CD4-positive, alpha-beta T cell treated with Interleukin-15 for 1 hour (primary cell): ENCODE measurements at regions not wholly inside any gene's neighbourhood (a gene's known extent, or its start where the extent isn't known, plus 50 kb on each side); places are given as distances from the start of the nearest gene placed in this dataset.
"Not testable (repeated sequence)": the region's sequence is repeated elsewhere in the genome, so short reads cannot be mapped to it uniquely, and the experiment has no call there.

Source experiments
- DNase-seq: peaks from one replicate; pipeline ENCODE4 v3.0.0-alpha.2; 2020

DNA sequence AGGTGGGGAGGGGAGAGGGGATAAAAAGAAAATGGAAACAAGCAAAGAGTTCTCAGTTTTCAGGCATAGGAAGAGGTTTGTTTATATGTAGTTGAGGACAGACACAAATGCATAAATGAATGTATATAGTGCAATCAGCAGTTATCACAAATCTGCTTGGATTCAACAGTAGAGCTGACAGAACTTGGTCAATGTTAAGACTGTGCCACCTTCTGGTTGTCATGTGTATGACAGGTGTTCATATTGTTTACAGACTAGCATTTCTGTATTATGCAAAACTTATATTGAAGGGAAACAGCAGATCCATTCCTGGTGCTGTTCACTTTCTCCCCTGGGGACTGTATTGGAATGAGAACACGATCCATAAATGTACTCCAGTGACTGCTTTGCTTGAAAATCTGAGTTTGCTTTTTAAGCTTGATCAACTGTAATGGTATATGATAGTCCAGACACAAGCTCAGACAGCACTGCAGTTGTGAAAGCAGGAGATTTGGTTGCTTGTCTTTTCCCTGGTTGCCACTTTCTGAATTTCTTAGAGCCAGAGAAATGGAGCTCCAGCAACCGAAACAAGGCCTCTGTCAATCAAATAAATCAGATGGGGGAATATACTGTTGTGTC is 319.5 kb upstream of the OBI1 start:
- no peak for DNase-seq

DNA sequence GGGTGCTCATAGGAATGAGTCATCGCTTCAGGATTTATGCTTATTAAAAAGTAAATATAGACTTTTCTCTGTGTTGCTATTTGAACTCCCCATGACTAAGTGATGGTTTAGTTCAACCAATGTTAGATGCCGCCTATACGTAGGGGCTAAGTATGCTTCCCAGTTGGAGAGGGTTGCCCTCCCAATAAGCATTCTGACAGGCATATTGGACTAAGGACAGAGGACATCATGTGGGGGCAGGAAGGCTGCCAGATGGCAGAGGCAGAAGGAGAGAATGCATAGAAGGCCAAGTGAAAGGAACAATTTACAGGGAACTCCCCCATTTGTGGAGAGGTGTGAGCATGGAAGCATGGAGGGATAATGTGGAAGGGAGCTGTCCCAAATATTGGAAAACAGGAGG is 318.4 kb upstream of the OBI1 start:
- DNase-seq, result no peak

DNA sequence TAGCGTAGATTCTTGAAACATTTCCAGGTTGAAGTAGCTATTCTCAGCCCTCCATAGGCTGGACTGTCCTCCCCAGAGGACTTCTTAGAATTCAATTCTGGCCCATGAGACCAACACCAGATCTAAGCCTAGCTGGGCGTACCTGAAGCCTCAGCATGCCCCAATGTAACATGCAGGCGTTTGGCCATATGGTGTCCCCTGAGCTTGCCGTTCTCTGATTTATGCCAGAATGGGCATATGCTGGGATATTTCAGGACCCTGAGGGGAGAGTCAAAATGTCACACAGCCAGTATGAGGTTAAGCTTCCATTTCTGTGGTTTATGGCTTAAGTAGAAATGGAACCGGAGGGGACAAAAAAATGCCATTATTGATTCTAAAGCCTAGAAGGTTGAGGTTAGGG is 317.7 kb upstream of the OBI1 start:
- DNase-seq, result no peak

DNA sequence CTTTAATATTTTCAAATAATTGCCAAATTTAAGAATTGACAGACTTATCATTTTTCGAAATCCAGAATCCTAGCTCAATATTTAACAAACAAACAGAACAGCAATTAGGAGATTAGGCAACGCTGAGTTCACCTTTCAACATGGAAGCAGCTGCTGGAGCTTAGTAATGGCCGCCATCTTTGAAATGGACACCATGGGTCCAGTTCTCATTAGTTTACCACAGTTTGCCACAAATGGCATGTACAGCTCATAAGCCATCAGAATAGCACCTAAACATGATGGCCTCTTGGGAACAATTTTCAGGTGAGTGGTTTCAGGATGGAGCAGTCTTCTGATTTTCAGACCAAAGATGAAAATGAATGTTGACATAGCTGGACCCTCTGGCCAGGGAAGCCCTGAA is 313.6 kb upstream of the OBI1 start:
- no peak for DNase-seq

DNA sequence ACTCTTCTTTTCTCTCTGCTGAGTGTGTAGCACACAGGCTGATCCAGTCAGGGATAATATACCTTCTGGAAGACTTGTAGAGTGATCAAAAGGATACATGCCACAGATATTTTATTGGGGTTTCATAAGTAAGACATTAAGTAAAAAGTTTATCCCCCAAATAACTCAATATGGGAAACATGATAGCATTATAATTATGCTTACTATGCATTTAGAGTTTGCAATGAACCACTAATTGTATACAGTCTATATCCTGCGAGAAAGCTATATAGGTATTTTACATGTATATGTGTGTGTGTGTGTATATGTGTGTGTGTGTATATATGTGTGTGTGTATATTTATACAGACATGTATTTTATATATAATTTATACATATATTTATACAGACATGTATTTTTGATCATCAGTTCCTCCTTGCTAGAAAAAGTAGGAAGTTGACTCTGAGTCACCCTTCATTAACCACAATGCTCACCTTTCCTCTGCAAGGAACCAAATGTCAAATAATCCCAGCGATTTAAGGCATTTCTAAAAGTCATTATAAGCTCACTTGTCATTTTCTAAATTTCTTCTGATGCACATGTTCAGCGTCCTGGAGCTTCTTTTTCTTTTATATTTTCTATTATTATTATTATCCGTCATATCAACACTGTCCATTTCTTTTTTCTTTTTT is 312.5 kb upstream of the OBI1 start:
- no peak for DNase-seq

DNA sequence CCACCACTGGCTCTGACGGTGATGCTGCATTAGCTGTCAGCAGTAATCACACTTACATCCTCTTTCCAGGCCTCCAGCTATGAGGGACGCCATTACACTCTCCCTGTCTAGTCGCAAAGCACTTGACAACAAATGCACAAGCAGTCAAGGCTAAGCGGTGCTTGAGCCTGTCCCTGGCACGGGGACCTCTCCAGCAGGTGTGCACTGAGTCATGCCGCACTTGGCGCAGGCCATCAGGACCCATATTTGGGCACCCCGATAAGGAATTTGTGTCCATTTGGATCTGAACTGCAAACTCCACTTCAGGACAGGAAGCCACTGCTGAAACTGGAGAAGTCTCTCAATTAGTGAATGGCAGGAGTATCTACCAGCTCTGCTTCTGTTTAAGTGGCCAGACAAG is 301.9 kb upstream of the OBI1 start:
- DNase-seq, result no peak

DNA sequence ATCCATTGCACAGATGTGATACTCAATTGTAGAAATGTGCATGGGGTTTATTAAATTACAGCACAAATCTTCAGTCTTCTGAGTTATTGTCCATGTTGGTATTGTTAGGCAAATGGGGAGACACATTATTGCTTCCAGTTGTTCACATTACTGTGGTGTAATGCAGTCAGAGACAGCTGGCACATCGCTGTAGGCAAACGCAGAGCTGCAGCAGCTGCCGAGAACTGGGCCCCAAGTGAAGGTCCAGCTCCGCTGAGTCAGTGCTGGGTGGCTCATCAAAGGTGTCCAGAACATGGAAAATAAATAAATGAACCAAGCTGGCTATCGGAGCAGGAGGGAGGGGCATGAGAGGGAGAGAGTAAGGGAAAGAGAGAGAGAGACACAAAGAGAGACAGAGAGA is 299.1 kb upstream of the OBI1 start:
- no peak for DNase-seq

DNA sequence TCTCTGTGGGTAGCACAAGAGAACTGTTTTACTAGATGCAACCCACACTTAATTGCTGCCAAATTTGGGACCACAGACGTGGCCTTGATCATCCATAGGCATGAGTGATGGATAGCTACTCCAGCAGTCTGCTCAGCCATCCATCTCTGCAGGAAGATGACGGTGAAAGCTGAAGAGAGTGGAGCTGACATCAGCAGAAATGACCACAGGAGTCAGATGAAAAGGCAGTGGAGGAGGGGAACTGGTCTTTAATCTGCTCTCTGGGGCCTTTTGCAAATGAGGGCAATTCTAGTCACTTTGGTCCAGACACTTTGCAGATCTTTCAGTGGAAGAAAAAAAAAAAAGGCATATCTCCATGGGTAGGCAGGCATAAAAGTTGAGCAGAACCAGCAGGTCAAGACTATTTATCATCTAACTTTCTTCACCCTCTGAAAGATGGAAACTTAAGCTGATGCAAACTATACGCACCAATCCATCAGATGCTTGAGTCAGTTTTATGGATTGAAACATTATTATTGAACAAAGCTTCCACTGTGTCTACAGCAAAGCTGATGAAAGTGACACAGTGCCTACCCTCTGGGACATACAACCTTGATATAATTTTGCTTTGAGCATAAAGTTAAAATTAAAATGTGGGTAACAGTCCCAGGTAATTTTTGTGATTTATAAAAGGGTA is 281.6 kb upstream of the OBI1 start:
- DNase-seq, result no peak

DNA sequence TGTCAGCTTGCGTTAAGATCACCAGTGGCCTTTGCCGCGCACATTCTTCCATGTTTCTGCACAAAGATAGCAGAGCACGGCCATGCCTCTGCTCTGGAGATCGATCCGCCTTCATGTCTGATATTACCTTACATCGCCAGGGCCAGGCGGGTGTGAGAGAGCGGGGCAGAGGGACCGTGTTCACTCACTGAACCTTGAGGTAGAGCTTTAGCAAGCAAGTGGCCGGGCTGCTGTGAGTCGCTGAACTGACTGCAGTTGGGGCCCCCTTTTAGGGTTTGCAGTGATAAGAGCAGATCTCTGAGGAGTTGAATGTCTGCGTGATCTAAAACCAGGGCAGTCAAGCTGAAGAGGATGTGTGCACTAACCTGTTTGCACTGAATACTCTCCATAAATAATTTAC is 275.4 kb upstream of the OBI1 start:
- DNase-seq, result no peak

DNA sequence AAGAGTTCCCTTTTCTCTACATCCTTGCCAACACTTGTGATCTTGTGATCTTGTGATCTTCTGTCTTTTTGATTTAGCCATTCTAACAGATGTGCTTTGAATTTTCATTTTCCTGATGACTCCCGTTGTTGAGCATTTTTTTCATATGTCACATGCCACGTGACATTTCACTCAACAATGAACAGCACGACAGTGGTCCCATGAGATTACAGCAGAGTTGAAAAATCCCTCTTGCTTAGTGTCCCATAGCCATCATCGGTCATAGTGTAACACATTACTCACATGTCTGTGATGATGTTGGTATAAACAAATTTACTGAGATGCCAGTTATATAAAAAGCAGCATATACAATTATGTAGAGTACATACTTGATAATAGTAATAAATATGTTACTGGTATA is 256.1 kb upstream of the OBI1 start:
- DNase-seq, result no peak

DNA sequence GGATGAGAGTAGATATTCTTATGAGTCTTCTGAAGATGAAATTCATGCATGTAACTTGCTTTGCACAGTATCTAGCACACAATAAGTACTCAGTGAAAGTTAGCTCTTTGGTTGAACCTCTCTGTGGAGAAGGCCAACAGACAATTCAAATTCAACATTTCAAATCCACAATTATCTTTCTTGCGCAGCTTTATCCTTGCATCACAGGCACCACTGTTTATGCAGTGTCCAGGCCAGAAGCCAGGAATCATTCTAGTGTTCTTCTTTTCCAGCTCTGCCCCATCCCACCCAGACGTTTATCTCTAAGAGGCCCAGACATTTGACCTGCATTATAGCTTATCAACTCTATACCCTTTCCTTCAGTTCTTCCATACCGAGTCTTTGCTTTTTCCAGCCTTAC is 254.7 kb upstream of the OBI1 start:
- DNase-seq, result no peak

DNA sequence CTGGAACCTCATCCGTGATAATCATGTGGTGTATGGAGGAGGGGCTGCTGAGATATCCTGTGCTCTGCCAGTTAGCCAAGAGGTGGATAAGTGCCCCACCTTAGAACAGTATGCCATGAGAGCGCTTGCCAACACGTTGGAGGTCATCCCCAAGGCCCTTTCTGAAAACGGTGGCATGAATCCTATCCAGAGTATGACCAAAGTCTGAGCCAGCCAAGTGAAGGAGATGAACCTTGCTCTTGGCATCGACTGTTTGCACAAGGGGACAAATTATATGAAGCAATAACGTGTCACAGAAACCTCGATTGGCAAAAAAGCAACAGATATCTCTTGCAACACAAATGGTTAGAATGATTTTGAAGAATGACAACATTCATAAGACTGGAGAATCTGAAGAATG is 251.2 kb upstream of the OBI1 start:
- no peak for DNase-seq

DNA sequence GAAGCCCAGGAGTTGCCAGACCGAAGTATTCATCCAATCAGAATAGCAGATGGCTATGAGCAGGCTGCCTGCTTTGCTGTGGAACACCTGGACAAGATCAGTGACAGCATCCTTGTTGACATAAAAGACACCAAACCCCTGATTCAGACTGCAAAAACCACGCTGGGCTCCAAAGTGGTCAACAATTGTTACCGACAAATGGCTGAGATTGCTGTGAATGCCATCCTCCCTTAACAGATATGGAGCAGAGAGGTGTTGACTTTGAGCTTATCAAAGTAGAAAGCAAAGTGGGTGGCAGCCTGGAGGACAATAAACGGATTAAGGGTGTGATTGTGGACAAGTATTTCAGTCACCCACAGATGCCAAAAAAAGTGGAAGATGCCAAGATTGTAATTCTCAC is 250.3 kb upstream of the OBI1 start:
- no peak for DNase-seq

DNA sequence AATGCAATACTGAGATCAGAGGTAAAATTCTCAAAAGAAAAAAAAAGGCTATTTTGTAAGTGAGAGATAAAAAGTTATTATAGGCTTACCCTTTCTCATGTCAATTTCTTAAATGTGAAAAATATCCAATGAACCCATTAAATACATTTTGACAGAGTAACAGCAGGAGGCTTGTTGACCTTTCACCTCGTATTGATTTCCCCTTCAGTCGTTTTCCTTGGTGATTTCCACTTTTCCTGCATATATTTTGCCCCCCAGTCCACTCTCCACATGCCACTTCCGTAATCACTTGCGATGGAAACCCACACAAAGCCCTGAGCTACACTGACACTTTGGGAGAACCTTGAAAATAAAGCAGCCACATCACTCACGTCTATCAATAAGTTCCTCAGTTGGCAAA is 248.1 kb upstream of the OBI1 start:
- DNase-seq, result no peak

DNA sequence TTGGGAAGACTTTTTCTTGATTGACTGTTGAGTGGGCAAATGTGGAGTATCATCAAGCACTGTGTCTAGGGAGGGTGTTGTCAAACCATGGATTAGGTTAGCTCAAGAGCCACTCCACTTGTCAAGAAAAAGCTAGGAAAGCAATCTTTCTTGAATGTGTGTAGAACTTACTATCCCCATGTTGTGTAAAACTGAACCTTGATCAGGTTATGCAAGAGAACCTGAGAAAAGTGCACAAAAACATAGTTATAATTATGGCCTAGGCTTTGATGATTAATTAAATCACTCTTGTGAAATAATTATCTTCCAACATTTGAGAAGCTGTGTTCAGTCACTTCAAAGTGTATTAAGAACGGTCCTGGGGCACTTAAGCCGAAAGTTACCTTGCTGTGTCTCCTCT is 238.2 kb upstream of the OBI1 start:
- DNase-seq, result no peak

DNA sequence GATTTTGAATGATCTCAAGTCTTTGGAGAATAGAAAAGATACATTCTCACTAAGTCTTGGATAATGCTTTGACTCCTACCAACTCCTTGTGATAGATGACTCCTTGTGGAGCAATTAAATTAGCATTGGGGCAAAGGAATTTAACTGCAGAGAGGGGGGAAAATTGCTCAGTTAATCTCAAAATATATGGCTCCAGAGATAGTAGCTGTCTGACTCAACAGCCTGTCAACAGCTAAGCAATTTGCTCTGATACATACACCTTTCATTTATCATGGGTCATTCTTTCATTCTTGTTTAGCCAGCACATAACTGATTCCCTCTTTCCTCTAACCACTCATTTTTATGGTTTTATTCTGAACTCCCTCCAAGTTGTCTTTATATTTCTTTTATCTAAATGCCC is 225.6 kb upstream of the OBI1 start:
- no peak for DNase-seq

DNA sequence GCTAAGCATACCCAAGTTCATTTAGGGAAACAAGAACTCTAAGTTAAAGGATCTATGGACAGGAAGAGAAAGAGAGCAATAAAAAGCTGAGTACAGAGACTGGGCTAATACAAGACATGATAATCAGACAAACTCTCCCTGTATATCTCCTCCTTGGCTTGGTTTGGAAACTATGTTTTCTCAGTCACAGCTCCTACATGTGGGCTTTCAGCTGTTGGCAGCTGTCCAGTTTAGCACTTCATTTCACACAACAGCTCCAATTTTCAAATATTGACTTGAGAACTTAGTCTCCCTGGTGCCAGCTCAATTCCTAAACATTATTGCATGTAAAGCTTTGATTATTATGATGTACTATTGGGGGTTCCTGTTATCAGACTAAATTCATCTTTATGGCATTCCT is 222.8 kb upstream of the OBI1 start:
- no peak for DNase-seq

DNA sequence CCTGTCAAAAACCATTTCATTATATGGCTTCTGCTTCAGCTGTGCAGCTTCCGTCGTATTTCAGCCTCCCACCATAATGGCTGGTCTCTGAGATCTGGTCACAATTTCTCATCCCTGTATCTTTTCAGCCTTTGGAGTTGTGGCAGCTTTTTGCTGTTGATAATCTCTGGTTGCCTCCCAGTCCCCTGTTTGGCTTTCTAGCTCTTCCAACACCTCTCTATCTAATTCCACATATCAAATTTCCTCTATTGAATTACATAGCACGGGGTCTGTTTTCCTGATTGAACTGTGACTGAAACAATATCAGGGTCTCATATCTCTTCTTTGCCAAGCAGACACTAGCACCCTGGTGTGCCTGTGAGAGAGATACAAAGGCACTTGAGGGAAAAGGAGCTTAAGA is 222.1 kb upstream of the OBI1 start:
- DNase-seq, result no peak

DNA sequence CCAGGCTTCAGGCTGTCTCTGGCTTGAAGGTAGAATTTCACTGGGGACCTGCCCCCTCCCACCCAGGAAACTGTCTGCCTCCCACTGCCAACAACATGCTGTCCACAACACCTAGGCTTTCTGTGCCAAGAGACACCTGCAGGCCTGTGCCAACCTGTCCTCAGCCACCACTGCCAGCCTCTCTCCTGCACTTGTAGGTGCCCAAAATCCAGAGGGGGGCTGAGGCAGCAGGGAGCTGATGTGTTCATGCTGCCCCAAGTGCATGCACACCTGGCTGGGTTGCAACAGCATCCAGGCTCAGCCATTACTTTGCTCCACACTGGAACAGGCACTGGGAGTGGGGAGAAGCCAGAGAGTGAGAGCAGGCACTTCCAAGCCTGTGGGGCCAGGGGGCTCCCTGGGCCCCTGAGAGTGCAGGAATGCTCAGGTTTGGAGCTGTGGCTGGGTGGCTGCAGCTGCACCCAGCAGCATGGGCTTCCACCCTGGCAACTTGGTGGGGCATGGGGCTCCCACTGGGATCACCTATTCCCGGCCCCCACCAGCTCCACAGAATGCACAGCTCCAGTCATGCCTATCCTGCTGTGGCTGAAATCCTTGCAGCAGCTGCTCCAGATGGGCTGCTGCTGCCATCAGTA is 218.1 kb upstream of the OBI1 start:
- DNase-seq, result no peak

DNA sequence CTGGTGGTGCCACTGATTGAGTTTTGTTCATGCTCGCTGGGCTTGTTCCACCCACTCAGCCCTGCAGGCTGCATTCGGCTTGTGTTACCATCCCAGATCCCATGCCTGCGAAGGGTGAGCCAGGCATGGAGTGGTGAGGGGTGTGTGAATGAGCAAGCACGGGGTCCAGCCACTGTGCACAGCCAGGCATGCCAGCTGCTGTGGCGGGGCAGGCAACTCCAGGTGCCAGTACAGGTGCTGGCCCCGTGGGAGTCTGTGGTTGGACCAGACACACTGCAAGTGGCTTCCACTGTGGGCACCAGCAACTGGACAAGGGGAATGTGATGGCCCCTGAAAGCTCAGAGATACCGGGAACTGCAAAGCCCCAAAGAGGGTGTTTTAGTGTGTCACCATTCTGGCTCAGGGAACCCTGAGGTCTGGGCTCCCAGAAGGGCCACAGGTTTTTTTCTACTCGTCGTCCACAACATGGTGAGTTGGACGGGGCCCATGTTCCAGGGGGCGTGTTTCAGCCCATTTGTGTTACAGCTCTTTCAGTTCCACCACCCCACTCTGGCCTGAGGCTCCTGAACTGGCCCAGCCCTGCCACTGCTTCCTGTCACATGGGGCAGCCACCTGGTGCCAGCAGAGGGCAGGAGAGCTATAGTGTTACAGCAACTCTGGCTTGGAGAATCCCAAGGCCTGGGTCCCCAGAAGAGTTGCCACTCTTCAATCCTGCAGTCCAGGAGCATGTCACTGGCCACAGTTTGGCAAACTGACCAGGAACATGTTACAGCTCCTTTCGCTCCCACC is 217.0 kb upstream of the OBI1 start:
- DNase-seq, result no peak

DNA sequence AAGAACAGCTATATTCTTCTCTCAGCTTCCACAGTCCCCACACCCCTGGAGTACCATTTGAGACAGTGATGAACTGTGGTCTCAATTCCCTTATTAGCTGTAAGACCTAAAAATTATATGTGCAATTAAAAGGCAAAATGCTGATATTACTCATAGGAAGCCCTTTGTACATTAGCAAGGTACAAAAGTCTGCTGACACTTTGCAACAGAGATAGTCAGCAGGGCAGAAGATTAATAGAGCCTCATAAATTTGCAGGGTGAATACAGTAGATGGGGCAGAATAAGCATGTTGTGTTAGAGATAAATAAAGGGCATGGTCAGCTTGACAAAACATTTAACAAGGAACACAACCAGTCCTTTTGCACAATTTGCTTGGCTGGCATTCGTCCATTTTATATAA is 210.0 kb upstream of the OBI1 start:
- no peak for DNase-seq

DNA sequence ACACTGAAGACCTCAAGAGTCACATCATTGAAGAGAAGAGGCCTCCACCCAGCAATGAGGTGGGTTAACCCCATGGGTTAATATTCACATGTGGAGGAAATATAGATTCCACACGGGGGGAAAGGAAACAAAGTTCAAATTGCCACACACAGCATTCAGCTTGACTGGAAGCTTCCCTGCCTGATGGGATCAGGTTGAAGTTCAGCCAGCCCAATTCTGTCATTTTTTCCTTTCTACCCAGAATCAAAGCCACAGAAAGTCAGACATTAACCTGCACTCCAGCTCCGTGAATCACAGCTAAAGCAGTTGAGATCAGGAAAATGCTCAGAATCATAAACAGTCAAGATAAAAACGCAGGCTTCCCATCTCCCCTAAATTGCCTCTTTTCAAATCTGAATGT is 208.7 kb upstream of the OBI1 start:
- no peak for DNase-seq

DNA sequence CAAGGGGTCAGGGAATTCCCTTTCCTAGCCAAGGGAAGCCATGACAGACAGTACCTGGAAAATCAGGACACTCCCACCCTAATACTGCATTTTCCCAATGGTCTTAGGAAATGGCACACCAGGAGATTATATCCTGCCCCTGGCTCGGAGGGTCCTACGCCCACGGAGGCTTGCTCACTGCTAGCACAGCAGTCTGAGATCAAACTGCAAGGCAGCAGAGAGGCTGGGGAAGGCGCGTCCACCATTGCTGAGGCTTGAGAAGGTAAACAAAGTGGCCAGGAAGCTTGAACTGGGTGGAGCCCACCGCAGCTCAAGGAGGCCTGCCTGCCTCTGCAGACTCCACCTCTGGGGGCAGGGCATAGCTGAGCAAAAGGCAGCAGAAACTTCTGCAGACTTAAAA is 207.1 kb upstream of the OBI1 start:
- not testable (repeated sequence) for DNase-seq
